ENCODE measurements at regions not wholly inside any gene's neighbourhood (a gene's known extent, or its start where the extent isn't known, plus 50 kb on each side); places are given as distances from the start of the nearest gene placed in this dataset.

GRCh38 chr6:126781582-126781981 is 336.9 kb upstream of the RSPO3 start:
- no peaks in the 10 kb centered on the region for H3K79me2 ChIP-seq (replicated peaks; ENCODE audit: insufficient read depth)
- H2AFZ ChIP-seq = no peak overlapping the region
- no peak overlapping the region for H3K27ac Mint-ChIP-seq
- H3K27me3 Mint-ChIP-seq (ENCODE audit: insufficient read depth, low read depth, poor library complexity) = no peaks in the 10 kb centered on the region
- H3K4me3 ChIP-seq = no peak overlapping the region
- ATAC-seq (no peak; the same call in 2 of the 3 replicates), DNase-seq (ENCODE audit: low spot score) (peak; percentile 12)
- no peaks in the 10 kb centered on the region for H3K36me3 ChIP-seq (ENCODE audit: insufficient read depth)
- H3K4me3 Mint-ChIP-seq = no peak overlapping the region
- no peaks in the 10 kb centered on the region for H3F3A ChIP-seq (replicated peaks; ENCODE audit: low read depth)
- H3K4me1 Mint-ChIP-seq = no peaks in the 10 kb centered on the region
- H3K4me2 ChIP-seq = no peak overlapping the region
- TF ChIP-seq STAT1 (IDR thresholded peaks at IDR 0.05; ENCODE audit: unreplicated experiment) (no peak), CREB1 (CRISPR knock-in tag; IDR thresholded peaks at IDR 0.05; ENCODE audit: low read depth) (no peak), ZNF462 (CRISPR knock-in tag; IDR thresholded peaks at IDR 0.05) (no peak), EZH2 (IDR thresholded peaks at IDR 0.05; ENCODE audit: low read depth, unreplicated experiment) (no peak), JUNB (IDR thresholded peaks at IDR 0.05; ENCODE audit: unreplicated experiment) (no peak)
- no peaks in the 10 kb centered on the region for H3K9me3 Mint-ChIP-seq
- no peaks in the 10 kb centered on the region for H4K20me1 ChIP-seq (replicated peaks; ENCODE audit: insufficient read depth)
- H3K36me3 Mint-ChIP-seq (ENCODE audit: low read depth) = no peaks in the 10 kb centered on the region
- no peaks in the 10 kb centered on the region for H3K4me1 ChIP-seq (ENCODE audit: insufficient read depth)
- no peaks in the 10 kb centered on the region for H3K9me2 ChIP-seq (ENCODE audit: insufficient read depth)
- H3K27me3 ChIP-seq (ENCODE audit: insufficient read depth) = no peaks in the 10 kb centered on the region
- H3K27ac ChIP-seq (ENCODE audit: low read depth) = no peak overlapping the region

GRCh38 chr6:126784161-126784790 is 334.2 kb upstream of the RSPO3 start:
- H3F3A ChIP-seq (replicated peaks; ENCODE audit: low read depth) = no peaks in the 10 kb centered on the region
- TF ChIP-seq EZH2 (IDR thresholded peaks at IDR 0.05; ENCODE audit: low read depth, unreplicated experiment) (no peak), ZNF114 (CRISPR knock-in tag; IDR thresholded peaks at IDR 0.05) (no peak), ETS1 (IDR thresholded peaks at IDR 0.05) (no peak), STAT1 (IDR thresholded peaks at IDR 0.05; ENCODE audit: unreplicated experiment) (no peak), CREB1 (CRISPR knock-in tag; IDR thresholded peaks at IDR 0.05; ENCODE audit: low read depth) (no peak), ZNF331 (CRISPR knock-in tag; IDR thresholded peaks at IDR 0.05; ENCODE audit: low read depth) (no peak), POLR2AphosphoS5 (IDR thresholded peaks at IDR 0.05; ENCODE audit: low read depth) (no peak), EZH2phosphoT487 (IDR thresholded peaks at IDR 0.05; ENCODE audit: unreplicated experiment) (no peak)
- TF ChIP-seq, protein P1, sequence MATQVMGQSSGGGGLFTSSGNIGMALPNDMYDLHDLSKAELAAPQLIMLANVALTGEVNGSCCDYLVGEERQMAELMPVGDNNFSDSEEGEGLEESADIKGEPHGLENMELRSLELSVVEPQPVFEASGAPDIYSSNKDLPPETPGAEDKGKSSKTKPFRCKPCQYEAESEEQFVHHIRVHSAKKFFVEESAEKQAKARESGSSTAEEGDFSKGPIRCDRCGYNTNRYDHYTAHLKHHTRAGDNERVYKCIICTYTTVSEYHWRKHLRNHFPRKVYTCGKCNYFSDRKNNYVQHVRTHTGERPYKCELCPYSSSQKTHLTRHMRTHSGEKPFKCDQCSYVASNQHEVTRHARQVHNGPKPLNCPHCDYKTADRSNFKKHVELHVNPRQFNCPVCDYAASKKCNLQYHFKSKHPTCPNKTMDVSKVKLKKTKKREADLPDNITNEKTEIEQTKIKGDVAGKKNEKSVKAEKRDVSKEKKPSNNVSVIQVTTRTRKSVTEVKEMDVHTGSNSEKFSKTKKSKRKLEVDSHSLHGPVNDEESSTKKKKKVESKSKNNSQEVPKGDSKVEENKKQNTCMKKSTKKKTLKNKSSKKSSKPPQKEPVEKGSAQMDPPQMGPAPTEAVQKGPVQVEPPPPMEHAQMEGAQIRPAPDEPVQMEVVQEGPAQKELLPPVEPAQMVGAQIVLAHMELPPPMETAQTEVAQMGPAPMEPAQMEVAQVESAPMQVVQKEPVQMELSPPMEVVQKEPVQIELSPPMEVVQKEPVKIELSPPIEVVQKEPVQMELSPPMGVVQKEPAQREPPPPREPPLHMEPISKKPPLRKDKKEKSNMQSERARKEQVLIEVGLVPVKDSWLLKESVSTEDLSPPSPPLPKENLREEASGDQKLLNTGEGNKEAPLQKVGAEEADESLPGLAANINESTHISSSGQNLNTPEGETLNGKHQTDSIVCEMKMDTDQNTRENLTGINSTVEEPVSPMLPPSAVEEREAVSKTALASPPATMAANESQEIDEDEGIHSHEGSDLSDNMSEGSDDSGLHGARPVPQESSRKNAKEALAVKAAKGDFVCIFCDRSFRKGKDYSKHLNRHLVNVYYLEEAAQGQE (IDR thresholded peaks at IDR 0.05; ENCODE audit: unreplicated experiment) = no peak

More at GRCh38 chr6:126784161-126784790, 334.2 kb upstream of the RSPO3 start:
- H4K20me1 ChIP-seq (replicated peaks; ENCODE audit: insufficient read depth) = no peaks in the 10 kb centered on the region
- no peak overlapping the region for H3K4me3 Mint-ChIP-seq
- no peak overlapping the region for H3K4me3 ChIP-seq
- H3K9me2 ChIP-seq (ENCODE audit: insufficient read depth) = no peaks in the 10 kb centered on the region
- H3K9me3 Mint-ChIP-seq = no peaks in the 10 kb centered on the region
- no peaks in the 10 kb centered on the region for H3K4me1 ChIP-seq (ENCODE audit: insufficient read depth)
- DNase-seq (ENCODE audit: low spot score) = no peak
- no peaks in the 10 kb centered on the region for H3K36me3 ChIP-seq (ENCODE audit: insufficient read depth)
- no peak for ATAC-seq
- no peaks in the 10 kb centered on the region for H3K36me3 Mint-ChIP-seq (ENCODE audit: low read depth)
- no peaks in the 10 kb centered on the region for H3K4me1 Mint-ChIP-seq
- H3K27ac ChIP-seq (ENCODE audit: low read depth) = no peak overlapping the region
- no peak overlapping the region for H3K4me2 ChIP-seq
- no peaks in the 10 kb centered on the region for H3K79me2 ChIP-seq (replicated peaks; ENCODE audit: insufficient read depth)
- H3K27ac Mint-ChIP-seq = no peak overlapping the region
- H3K27me3 Mint-ChIP-seq (ENCODE audit: insufficient read depth, low read depth, poor library complexity) = peaks cover 3% of the 10 kb centered on the region
- 0 out of 2 replicates have a peak overlapping the region, but pooled peaks have one; percentile 53 for H2AFZ ChIP-seq
- H3K27me3 ChIP-seq (ENCODE audit: insufficient read depth) = no peaks in the 10 kb centered on the region
